ENCODE measurements at regions not wholly inside any gene's neighbourhood (a gene's known extent, or its start where the extent isn't known, plus 50 kb on each side); places are given as distances from the start of the nearest gene placed in this dataset.

GRCh38 chr2:107276034-107276433 is 390.1 kb upstream of the ST6GAL2 start:
- no peaks in the 10 kb centered on the region for H3K27me3 ChIP-seq (ENCODE audit: control insufficient read depth in 2 of 2, insufficient read depth in 2 of 2, low read length in 2 of 2)
- no peak overlapping the region for H3K4me2 ChIP-seq (ENCODE audit: insufficient read depth, low read length)
- intact Hi-C loops (cut with micrococcal nuclease) (no loop called here), in situ Hi-C loops (cut with MboI) (no loop called here)
- H3K27ac ChIP-seq (ENCODE audit: extremely low read depth, low read depth, low read length), result no peak overlapping the region
- no peak overlapping the region for H3K4me3 ChIP-seq
- WGBS (ENCODE audit: insufficient coverage, low coverage, missing lambda C conversion rate), result 0% methylated on average over 2 of the region's 2 CpGs
- ATAC-seq, result no peak
- no peaks in the 10 kb centered on the region for H3K79me2 ChIP-seq (ENCODE audit: control insufficient read depth, insufficient read depth, low read length)
- no peak overlapping the region for H3K9ac ChIP-seq (ENCODE audit: insufficient read depth in 1 of 2, low read depth in 2 of 2, low read length in 2 of 2)
- no peaks in the 10 kb centered on the region for H4K20me1 ChIP-seq (replicated peaks; ENCODE audit: control insufficient read depth, insufficient read depth, low read length)
- no peaks in the 10 kb centered on the region for H3K9me1 ChIP-seq (ENCODE audit: control insufficient read depth, insufficient read depth, low read length)
- ChIA-PET POLR2A (no interaction called here), CTCF (ENCODE audit: low intra/inter-chr PET ratio) (no interaction called here)
- DNase-seq (ENCODE audit: extremely low read depth in 1 of 4, low spot score in 3 of 4), result no peak
- no peaks in the 10 kb centered on the region for H3K4me1 ChIP-seq (replicated peaks in 1 of 2; ENCODE audit: control insufficient read depth in 2 of 2, insufficient read depth in 2 of 2, low read length in 2 of 2)
- H2AFZ ChIP-seq (ENCODE audit: low read depth, low read length), result no peak overlapping the region
- BruUV-seq (replicated peaks), result no TSS peak
- H3K36me3 ChIP-seq (ENCODE audit: control insufficient read depth, insufficient read depth, low read length), result no peaks in the 10 kb centered on the region
- H3K9me3 ChIP-seq (replicated peaks; ENCODE audit: control insufficient read depth, insufficient read depth, low read depth, low read length), result no peaks in the 10 kb centered on the region
- no peak for FAIRE-seq
- TF ChIP-seq THRB (CRISPR knock-in tag; conservative IDR thresholded peaks at IDR 0.05) (no peak), ZNF830 (CRISPR knock-in tag; IDR thresholded peaks at IDR 0.05) (no peak), CTCF (IDR thresholded peaks at IDR 0.05 in 2 of 3, conservative IDR thresholded peaks at IDR 0.05 in 1 of 3; ENCODE audit: insufficient read depth in 2 of 3, low read depth in 1 of 3, low read length in 3 of 3) (no peak), ZNF644 (tag; IDR thresholded peaks at IDR 0.05; ENCODE audit: low read depth) (no peak), ZNF124 (CRISPR knock-in tag; IDR thresholded peaks at IDR 0.05) (no peak), HES1 (IDR thresholded peaks at IDR 0.05; ENCODE audit: low read depth) (no peak), ARID2 (IDR thresholded peaks at IDR 0.05) (no peak), MGA (IDR thresholded peaks at IDR 0.05) (no peak)

Data from K562 (cell line).